BE2C (cell line): ENCODE measurements at regions not wholly inside any gene's neighbourhood (a gene's known extent, or its start where the extent isn't known, plus 50 kb on each side); places are given as distances from the start of the nearest gene placed in this dataset.

Experiments
- DNase-seq: peaks from one replicate; pipeline ENCODE4 v3.0.0-alpha.2; 2020
- H3K27me3 ChIP-seq: fragments of 250-450 bp; sonication (Bioruptor Pico); 2 replicates; pipeline ENCODE4 v1.5.1; 2020; ENCODE audit warnings: mild to moderate bottlenecking
- H3K36me3 ChIP-seq: fragments of 250-450 bp; sonication (Bioruptor Pico); 2 replicates; pipeline ENCODE4 v1.5.1; 2020; ENCODE audit warnings: mild to moderate bottlenecking
- H3K4me1 ChIP-seq: fragments of 250-450 bp; sonication (Bioruptor Pico); 2 replicates; pipeline ENCODE4 v1.5.1; 2020
- H3K4me3 ChIP-seq: 2 replicates; pipeline ENCODE4 v1.5.1; 2011; ENCODE audit warnings: low read depth, low read length
- H3K9me3 ChIP-seq: fragments of 250-450 bp; sonication (Bioruptor Pico); 2 replicates; pipeline ENCODE4 v1.5.1; 2020
- CTCF ChIP-seq: IDR thresholded peaks from 2 replicates; pipeline ENCODE4 v1.5.1; 2012; ENCODE audit warnings: mild to moderate bottlenecking, low read depth, low read length

DNA sequence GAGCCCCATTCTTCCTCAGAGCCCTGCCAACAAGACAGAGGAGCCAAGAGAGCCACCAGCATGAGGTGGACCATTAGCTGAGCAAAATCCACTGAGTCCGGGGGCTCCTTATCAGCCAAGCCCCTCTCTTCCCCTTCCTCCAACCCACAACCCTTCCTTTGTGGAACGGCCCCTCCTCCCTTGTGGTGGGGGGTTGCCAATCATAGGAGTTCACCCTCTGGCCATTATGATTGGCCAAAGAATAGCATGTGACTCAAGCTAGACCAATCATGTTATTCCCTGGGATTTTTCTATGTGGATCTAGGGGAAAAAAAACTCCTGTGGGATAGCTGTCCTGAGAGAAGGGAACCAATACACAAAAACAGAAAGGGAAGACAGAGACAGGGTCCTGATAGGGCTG, 120.5 kb downstream of the C16orf95 start:
- Histone ChIP-seq H3K4me1 (no peaks in the 10 kb centered on the region), H3K9me3 (no peaks in the 10 kb centered on the region), H3K4me3 (no peak overlapping the region), H3K27me3 (0 out of 2 replicates have a peak, but pooled peaks cover 8% of the 10 kb centered on the region), H3K36me3 (no peaks in the 10 kb centered on the region)
- no peak for DNase-seq
- no peak for TF ChIP-seq CTCF

GRCh38 chr16:87198328-87198832, 118.8 kb downstream of the C16orf95 start:
- H3K4me1 ChIP-seq = no peaks in the 10 kb centered on the region
- H3K9me3 ChIP-seq = no peaks in the 10 kb centered on the region
- no peaks in the 10 kb centered on the region for H3K36me3 ChIP-seq
- DNase-seq = no peak
- no peak overlapping the region for H3K4me3 ChIP-seq
- no peak for TF ChIP-seq CTCF
- peaks cover 8% of the 10 kb centered on the region; the same call in 1 of the 2 replicates for H3K27me3 ChIP-seq

DNA sequence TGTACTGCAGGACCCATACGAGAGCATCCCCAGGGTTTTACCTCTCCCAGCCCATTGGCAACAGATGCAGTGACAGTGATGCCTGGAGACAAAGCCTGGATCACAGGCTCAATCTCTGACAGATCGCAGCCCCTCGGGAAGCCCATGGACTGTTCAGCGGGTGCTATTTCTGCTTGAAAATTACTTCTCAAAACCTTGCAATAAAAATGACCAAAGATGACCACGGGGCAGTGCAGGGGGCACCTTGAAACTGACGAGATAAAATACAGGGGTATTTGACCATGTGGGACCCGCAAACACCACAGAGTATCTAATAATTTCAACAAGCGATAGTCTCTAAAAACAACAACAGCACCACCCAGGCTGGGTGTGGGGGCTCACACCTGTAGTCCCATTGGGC, 118.3 kb downstream of the C16orf95 start:
- no peak for TF ChIP-seq CTCF
- Histone ChIP-seq H3K4me3 (no peak overlapping the region), H3K9me3 (no peaks in the 10 kb centered on the region), H3K27me3 (peaks cover 4% of the 10 kb centered on the region; the same call in 1 of the 2 replicates), H3K4me1 (no peaks in the 10 kb centered on the region), H3K36me3 (no peaks in the 10 kb centered on the region)
- no peak for DNase-seq

GRCh38 chr16:87199379-87199778, 117.8 kb downstream of the C16orf95 start:
- DNase-seq = no peak
- H3K4me3 ChIP-seq = no peak overlapping the region
- no peaks in the 10 kb centered on the region; the same call in 1 of the 2 replicates for H3K27me3 ChIP-seq
- no peaks in the 10 kb centered on the region for H3K9me3 ChIP-seq
- no peaks in the 10 kb centered on the region for H3K4me1 ChIP-seq
- H3K36me3 ChIP-seq = no peaks in the 10 kb centered on the region
- no peak for TF ChIP-seq CTCF

GRCh38 chr16:87199901-87200300, 117.3 kb downstream of the C16orf95 start:
- Histone ChIP-seq H3K4me3 (no peak overlapping the region), H3K9me3 (no peaks in the 10 kb centered on the region), H3K27me3 (no peaks in the 10 kb centered on the region; the same call in 1 of the 2 replicates), H3K36me3 (no peaks in the 10 kb centered on the region), H3K4me1 (no peaks in the 10 kb centered on the region)
- no peak for DNase-seq
- no peak for TF ChIP-seq CTCF

- no peak for TF ChIP-seq CTCF
Observed at GRCh38 chr16:87200637-87201036, 116.6 kb downstream of the C16orf95 start.

More at GRCh38 chr16:87200637-87201036, 116.6 kb downstream of the C16orf95 start:
- H3K4me3 ChIP-seq = no peak overlapping the region
- H3K36me3 ChIP-seq = no peaks in the 10 kb centered on the region
- DNase-seq = no peak
- no peaks in the 10 kb centered on the region for H3K9me3 ChIP-seq
- no peaks in the 10 kb centered on the region; the same call in 1 of the 2 replicates for H3K27me3 ChIP-seq
- H3K4me1 ChIP-seq = no peaks in the 10 kb centered on the region
